ENCODE measurements at regions not wholly inside any gene's neighbourhood (a gene's known extent, or its start where the extent isn't known, plus 50 kb on each side); places are given as distances from the start of the nearest gene placed in this dataset.
"Not testable (repeated sequence)": the region's sequence is repeated elsewhere in the genome, so short reads cannot be mapped to it uniquely, and the experiment has no call there.

- intact Hi-C loops (cut with DNase I): no loop called here
- Histone ChIP-seq H3K4me1 (no peaks in the 10 kb centered on the region), H3K9me3 (no peaks in the 10 kb centered on the region), H3K36me3 (no peaks in the 10 kb centered on the region), H3K4me3 (no peak overlapping the region), H3K27me3 (no peaks in the 10 kb centered on the region), H3K27ac (no peak overlapping the region)
- WGBS, 2 donors: 41 to 49% methylated on average over 5 of the region's 5 CpGs
- peak in 3 of 4 donors; percentile 29 to 75 (median 48) for ATAC-seq
- FAIRE-seq: no peak
- TF ChIP-seq, protein P1, sequence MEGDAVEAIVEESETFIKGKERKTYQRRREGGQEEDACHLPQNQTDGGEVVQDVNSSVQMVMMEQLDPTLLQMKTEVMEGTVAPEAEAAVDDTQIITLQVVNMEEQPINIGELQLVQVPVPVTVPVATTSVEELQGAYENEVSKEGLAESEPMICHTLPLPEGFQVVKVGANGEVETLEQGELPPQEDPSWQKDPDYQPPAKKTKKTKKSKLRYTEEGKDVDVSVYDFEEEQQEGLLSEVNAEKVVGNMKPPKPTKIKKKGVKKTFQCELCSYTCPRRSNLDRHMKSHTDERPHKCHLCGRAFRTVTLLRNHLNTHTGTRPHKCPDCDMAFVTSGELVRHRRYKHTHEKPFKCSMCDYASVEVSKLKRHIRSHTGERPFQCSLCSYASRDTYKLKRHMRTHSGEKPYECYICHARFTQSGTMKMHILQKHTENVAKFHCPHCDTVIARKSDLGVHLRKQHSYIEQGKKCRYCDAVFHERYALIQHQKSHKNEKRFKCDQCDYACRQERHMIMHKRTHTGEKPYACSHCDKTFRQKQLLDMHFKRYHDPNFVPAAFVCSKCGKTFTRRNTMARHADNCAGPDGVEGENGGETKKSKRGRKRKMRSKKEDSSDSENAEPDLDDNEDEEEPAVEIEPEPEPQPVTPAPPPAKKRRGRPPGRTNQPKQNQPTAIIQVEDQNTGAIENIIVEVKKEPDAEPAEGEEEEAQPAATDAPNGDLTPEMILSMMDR (IDR thresholded peaks at IDR 0.05): no peak
- DNase-seq: no peak
Observed at GRCh38 chr13:109998684-109999533, 212.5 kb upstream of the IRS2 start.

DNA sequence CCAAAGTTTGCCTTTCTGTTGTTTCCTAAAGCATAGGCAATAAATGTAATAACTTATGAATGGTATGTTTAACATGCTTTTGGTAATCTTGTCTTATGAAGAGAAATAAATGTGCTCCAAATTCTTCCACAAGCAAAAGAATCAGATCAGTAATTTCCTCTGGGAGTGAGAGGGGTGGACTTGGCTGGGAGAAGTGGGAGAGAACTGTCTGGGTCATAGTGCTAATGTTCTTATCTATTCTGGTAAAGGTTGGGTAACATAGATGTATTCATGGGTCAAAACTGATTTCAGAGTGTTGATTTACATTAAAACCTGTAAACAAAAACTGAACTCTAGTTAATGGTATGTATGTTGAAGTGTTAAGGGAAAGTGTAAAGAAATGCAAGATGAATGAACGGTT, 211.7 kb upstream of the IRS2 start:
- intact Hi-C loops (cut with DNase I): no loop called here
- Histone ChIP-seq H3K9me3 (no peaks in the 10 kb centered on the region), H3K4me3 (no peak overlapping the region), H3K27me3 (no peaks in the 10 kb centered on the region), H3K27ac (no peak overlapping the region), H3K36me3 (no peaks in the 10 kb centered on the region), H3K4me1 (no peaks in the 10 kb centered on the region)
- DNase-seq (no peak), ATAC-seq (no peak), FAIRE-seq (no peak)
- TF ChIP-seq, protein P1 (IDR thresholded peaks at IDR 0.05): no peak
- WGBS, 2 donors: 76 to 85% methylated on average over 1 of the region's 1 CpG

GRCh38 chr13:109997056-109997595, 210.7 kb upstream of the IRS2 start:
- H3K9me3 ChIP-seq; intact Hi-C loops (cut with DNase I); H3K4me1 ChIP-seq; H3K27me3 ChIP-seq; H3K4me3 ChIP-seq; DNase-seq; ATAC-seq; FAIRE-seq; H3K27ac ChIP-seq; H3K36me3 ChIP-seq: not testable (repeated sequence)
- WGBS, 2 donors: 49 to 66% methylated on average over 5 of the region's 5 CpGs

DNA sequence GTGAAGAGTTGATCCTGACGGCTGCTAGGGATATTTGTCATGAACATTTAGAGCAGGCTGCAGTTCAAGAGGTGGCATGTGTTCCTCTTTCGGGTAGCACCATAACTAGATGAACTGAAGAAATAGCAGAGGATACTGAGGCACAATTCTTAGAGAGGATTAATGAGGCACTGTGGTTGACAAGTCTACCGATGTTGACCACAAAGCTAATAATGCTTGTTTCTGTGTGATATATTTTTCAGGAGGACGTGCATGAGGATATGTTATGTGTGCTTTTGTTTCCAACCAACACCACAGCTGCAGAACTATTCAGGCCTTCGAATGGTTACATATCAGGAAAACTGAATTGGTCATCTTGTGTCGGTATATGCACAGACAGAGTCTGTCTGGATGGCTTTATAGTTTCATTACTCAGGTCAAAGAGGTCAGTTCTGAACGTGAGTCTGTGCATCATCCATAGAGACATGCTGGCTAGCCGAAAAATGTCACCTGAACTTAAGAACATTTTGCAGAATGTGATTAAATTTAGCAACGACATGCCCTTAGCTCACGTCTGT, 210.1 kb upstream of the IRS2 start:
- Histone ChIP-seq H3K4me1 (no peaks in the 10 kb centered on the region), H3K4me3 (no peak overlapping the region), H3K27me3 (no peaks in the 10 kb centered on the region), H3K9me3 (no peaks in the 10 kb centered on the region), H3K27ac (no peak overlapping the region), H3K36me3 (no peaks in the 10 kb centered on the region)
- intact Hi-C loops (cut with DNase I): no loop called here
- 73 to 79% methylated on average over 10 of the region's 10 CpGs for WGBS, 2 donors
- no peak for DNase-seq
- TF ChIP-seq, protein P1 (IDR thresholded peaks at IDR 0.05): no peak
- no peak for ATAC-seq
- no peak for FAIRE-seq

- Histone ChIP-seq H3K27ac (no peak overlapping the region), H3K4me1 (no peaks in the 10 kb centered on the region), H3K27me3 (no peaks in the 10 kb centered on the region), H3K4me3 (no peak overlapping the region), H3K36me3 (no peaks in the 10 kb centered on the region), H3K9me3 (no peaks in the 10 kb centered on the region)
- FAIRE-seq (no peak), DNase-seq (no peak), ATAC-seq (no peak)
- intact Hi-C loops (cut with DNase I): no loop called here
- WGBS, 2 donors: 89 to 92% methylated on average over 2 of the region's 2 CpGs
- TF ChIP-seq, protein P1 (IDR thresholded peaks at IDR 0.05): no peak
Observed at GRCh38 chr13:109995578-109995977, 209.2 kb upstream of the IRS2 start.

All from pancreas (tissue), 10 donors.